ENCODE measurements at regions not wholly inside any gene's neighbourhood (a gene's known extent, or its start where the extent isn't known, plus 50 kb on each side); places are given as distances from the start of the nearest gene placed in this dataset.

- no peak overlapping the region for H3K9ac ChIP-seq (ENCODE audit: control insufficient read depth, insufficient read depth, low read length)
- no peaks in the 10 kb centered on the region for H3K4me1 ChIP-seq (ENCODE audit: control insufficient read depth, insufficient read depth, low read length)
- ChIA-PET POLR2A (no interaction called here), SMC1A (ENCODE audit: uncharacterized antibody, unreplicated experiment) (no interaction called here), RAD21 (ENCODE audit: unreplicated experiment) (no interaction called here), CTCF (no interaction called here)
- no peaks in the 10 kb centered on the region for H3K79me2 ChIP-seq (ENCODE audit: control insufficient read depth, insufficient read depth, low read length)
- no peak overlapping the region for H3K4me3 ChIP-seq
- H3K36me3 ChIP-seq (ENCODE audit: control insufficient read depth in 2 of 2, insufficient read depth in 2 of 2, low read length in 1 of 2) = no peaks in the 10 kb centered on the region
- 35% methylated on average over 6 of the region's 6 CpGs for WGBS (ENCODE audit: insufficient coverage, insufficient replicate concordance, low lambda C conversion rate, missing lambda C conversion rate)
- H3K4me2 ChIP-seq (ENCODE audit: control insufficient read depth, insufficient read depth) = no peak overlapping the region
- no peaks in the 10 kb centered on the region; the same call in 2 of the 3 replicates for H3K9me3 ChIP-seq (replicated peaks; ENCODE audit: control insufficient read depth, insufficient read depth, low read length)
- ATAC-seq (no peak), DNase-seq (ENCODE audit: low read depth, low spot score) (no peak), FAIRE-seq (no peak)
- in situ Hi-C loops (cut with MboI) = no loop called here
- no TSS peak for BruUV-seq (replicated peaks)
- H4K20me1 ChIP-seq (ENCODE audit: control insufficient read depth, insufficient read depth) = no peaks in the 10 kb centered on the region
- no peak overlapping the region for H3K27ac ChIP-seq (ENCODE audit: control insufficient read depth, insufficient read depth)
- TF ChIP-seq RFX5 (IDR thresholded peaks at IDR 0.05; ENCODE audit: low read depth, low read length) (no peak), MXI1 (IDR thresholded peaks at IDR 0.05; ENCODE audit: low read depth, low read length) (no peak), KLF5 (IDR thresholded peaks at IDR 0.05; ENCODE audit: partially characterized antibody) (no peak), TCF7 (IDR thresholded peaks at IDR 0.05; ENCODE audit: borderline replicate concordance) (no peak), BMI1 (IDR thresholded peaks at IDR 0.05; ENCODE audit: borderline replicate concordance) (no peak), ZZZ3 (IDR thresholded peaks at IDR 0.05; ENCODE audit: control insufficient read depth, insufficient read length, low read depth) (no peak), CHD2 (IDR thresholded peaks at IDR 0.05; ENCODE audit: borderline replicate concordance, low read depth, low read length) (no peak), BCLAF1 (IDR thresholded peaks at IDR 0.05) (no peak), NR2C1 (IDR thresholded peaks at IDR 0.05) (no peak), ZBTB40 (IDR thresholded peaks at IDR 0.05; ENCODE audit: borderline replicate concordance) (no peak), CBFB (IDR thresholded peaks at IDR 0.05; ENCODE audit: low read depth) (no peak), SMAD5 (IDR thresholded peaks at IDR 0.05; ENCODE audit: low read depth) (no peak)
- TF ChIP-seq, protein P1, sequence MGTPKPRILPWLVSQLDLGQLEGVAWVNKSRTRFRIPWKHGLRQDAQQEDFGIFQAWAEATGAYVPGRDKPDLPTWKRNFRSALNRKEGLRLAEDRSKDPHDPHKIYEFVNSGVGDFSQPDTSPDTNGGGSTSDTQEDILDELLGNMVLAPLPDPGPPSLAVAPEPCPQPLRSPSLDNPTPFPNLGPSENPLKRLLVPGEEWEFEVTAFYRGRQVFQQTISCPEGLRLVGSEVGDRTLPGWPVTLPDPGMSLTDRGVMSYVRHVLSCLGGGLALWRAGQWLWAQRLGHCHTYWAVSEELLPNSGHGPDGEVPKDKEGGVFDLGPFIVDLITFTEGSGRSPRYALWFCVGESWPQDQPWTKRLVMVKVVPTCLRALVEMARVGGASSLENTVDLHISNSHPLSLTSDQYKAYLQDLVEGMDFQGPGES (IDR thresholded peaks at IDR 0.05) = no peak
- intact Hi-C loops (cut with micrococcal nuclease; ENCODE audit: unreplicated experiment) = no loop called here
- H3K27me3 ChIP-seq (replicated peaks in 1 of 2; ENCODE audit: control insufficient read depth in 2 of 2, insufficient read depth in 2 of 2, low read length in 1 of 2) = no peaks in the 10 kb centered on the region
- H2AFZ ChIP-seq (ENCODE audit: control insufficient read depth, low read depth, low read length) = no peak overlapping the region
Measured at GRCh38 chr7:138267934-138268333, 191.7 kb downstream of the AKR1D1 start.
